WERI-Rb-1 (cell line): ENCODE measurements at regions not wholly inside any gene's neighbourhood (a gene's known extent, or its start where the extent isn't known, plus 50 kb on each side); places are given as distances from the start of the nearest gene placed in this dataset.

Source experiments
- DNase-seq: peaks from one replicate; pipeline ENCODE4 v3.0.0-alpha.2; 2020
- H3K27ac ChIP-seq: fragments of 250-450 bp; sonication (Bioruptor Pico); 2 replicates; pipeline ENCODE4 v1.5.1; 2020; ENCODE audit warnings: mild to moderate bottlenecking, moderate library complexity
- H3K27me3 ChIP-seq: fragments of 250-450 bp; sonication (Bioruptor Pico); 2 replicates; pipeline ENCODE4 v1.5.1; 2021; ENCODE audit warnings: mild to moderate bottlenecking, low read depth, moderate library complexity; ENCODE audit not compliant: insufficient read depth, severe bottlenecking
- H3K36me3 ChIP-seq: fragments of 250-450 bp; sonication (Bioruptor Pico); 2 replicates; pipeline ENCODE4 v1.5.1; 2020; ENCODE audit warnings: mild to moderate bottlenecking, moderate library complexity
- H3K4me3 ChIP-seq: 2 replicates; pipeline ENCODE4 v1.5.1; 2011; ENCODE audit warnings: low read depth, mild to moderate bottlenecking, control low read depth, low read length
- H3K9me3 ChIP-seq: fragments of 250-450 bp; sonication (Bioruptor Pico); 2 replicates; pipeline ENCODE4 v1.5.1; 2021; ENCODE audit warnings: mild to moderate bottlenecking, moderate library complexity; ENCODE audit not compliant: severe bottlenecking
- TF ChIP-seq, protein P1 (sequence below): IDR thresholded peaks from 2 replicates; pipeline ENCODE4 v1.5.1; 2011; ENCODE audit warnings: low read depth, mild to moderate bottlenecking, control low read depth, inconsistent platforms, low read length

GRCh38 chr15:95377258-95377852 lies 953.1 kb upstream of the NR2F2 start:
- H3K4me3 ChIP-seq = no peak overlapping the region
- H3K27me3 ChIP-seq = no peaks in the 10 kb centered on the region
- no peaks in the 10 kb centered on the region for H3K9me3 ChIP-seq
- TF ChIP-seq, protein P1, sequence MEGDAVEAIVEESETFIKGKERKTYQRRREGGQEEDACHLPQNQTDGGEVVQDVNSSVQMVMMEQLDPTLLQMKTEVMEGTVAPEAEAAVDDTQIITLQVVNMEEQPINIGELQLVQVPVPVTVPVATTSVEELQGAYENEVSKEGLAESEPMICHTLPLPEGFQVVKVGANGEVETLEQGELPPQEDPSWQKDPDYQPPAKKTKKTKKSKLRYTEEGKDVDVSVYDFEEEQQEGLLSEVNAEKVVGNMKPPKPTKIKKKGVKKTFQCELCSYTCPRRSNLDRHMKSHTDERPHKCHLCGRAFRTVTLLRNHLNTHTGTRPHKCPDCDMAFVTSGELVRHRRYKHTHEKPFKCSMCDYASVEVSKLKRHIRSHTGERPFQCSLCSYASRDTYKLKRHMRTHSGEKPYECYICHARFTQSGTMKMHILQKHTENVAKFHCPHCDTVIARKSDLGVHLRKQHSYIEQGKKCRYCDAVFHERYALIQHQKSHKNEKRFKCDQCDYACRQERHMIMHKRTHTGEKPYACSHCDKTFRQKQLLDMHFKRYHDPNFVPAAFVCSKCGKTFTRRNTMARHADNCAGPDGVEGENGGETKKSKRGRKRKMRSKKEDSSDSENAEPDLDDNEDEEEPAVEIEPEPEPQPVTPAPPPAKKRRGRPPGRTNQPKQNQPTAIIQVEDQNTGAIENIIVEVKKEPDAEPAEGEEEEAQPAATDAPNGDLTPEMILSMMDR = no peak
- no peak overlapping the region for H3K27ac ChIP-seq
- no peaks in the 10 kb centered on the region for H3K36me3 ChIP-seq
- DNase-seq = no peak

GRCh38 chr15:95394186-95395067 lies 936.1 kb upstream of the NR2F2 start:
- TF ChIP-seq, protein P1 = no peak
- Histone ChIP-seq H3K4me3 (no peak overlapping the region), H3K9me3 (no peaks in the 10 kb centered on the region), H3K27ac (no peak overlapping the region), H3K27me3 (peaks cover 4% of the 10 kb centered on the region), H3K36me3 (no peaks in the 10 kb centered on the region)
- DNase-seq = no peak

GRCh38 chr15:95400428-95400827 lies 930.1 kb upstream of the NR2F2 start:
- Histone ChIP-seq H3K27me3 (peaks cover 3% of the 10 kb centered on the region), H3K36me3 (no peaks in the 10 kb centered on the region), H3K4me3 (no peak overlapping the region), H3K9me3 (no peaks in the 10 kb centered on the region), H3K27ac (no peak overlapping the region)
- no peak for DNase-seq
- TF ChIP-seq, protein P1 = no peak

DNA sequence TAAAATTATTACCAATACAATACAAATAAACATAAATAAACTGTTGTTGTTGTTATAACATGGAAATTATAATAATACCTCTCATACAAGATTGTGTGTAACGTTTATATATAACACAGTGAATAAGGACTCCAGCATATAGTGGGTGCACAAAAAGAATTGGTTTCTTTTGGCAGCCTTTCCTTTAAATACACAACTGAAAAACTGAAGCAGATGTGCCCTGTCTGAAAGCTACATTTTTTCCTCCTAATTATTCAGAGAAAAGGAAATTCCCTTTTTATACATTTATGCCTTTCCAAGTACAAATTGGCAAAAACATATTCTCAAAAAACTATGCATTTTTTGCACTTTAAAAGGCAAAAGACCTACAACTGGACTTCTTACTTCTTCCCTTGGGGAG lies 928.9 kb upstream of the NR2F2 start:
- DNase-seq = no peak
- TF ChIP-seq, protein P1 = no peak
- H3K9me3 ChIP-seq = no peaks in the 10 kb centered on the region

GRCh38 chr15:95405447-95405846 lies 925.1 kb upstream of the NR2F2 start:
- DNase-seq = no peak
- Histone ChIP-seq H3K27ac (no peak overlapping the region), H3K4me3 (no peak overlapping the region), H3K36me3 (no peaks in the 10 kb centered on the region), H3K27me3 (no peaks in the 10 kb centered on the region), H3K9me3 (no peaks in the 10 kb centered on the region)
- TF ChIP-seq, protein P1 = no peak

More for the DNA sequence above, 928.9 kb upstream of the NR2F2 start:
- Histone ChIP-seq H3K27me3 (no peaks in the 10 kb centered on the region), H3K4me3 (no peak overlapping the region), H3K36me3 (no peaks in the 10 kb centered on the region), H3K27ac (no peak overlapping the region)
